Stomach (tissue), 4 donors: ENCODE measurements at regions not wholly inside any gene's neighbourhood (a gene's known extent, or its start where the extent isn't known, plus 50 kb on each side); places are given as distances from the start of the nearest gene placed in this dataset.

ENCODE experiments used
- POLR2A ChIP-seq, 4 donors: fragments of 450-650 bp; IDR thresholded peaks; one replicate each; pipeline ENCODE4 v1.6.1; 2016; ENCODE audit warnings: antibody characterized with exemption in 4 of 4, control low read depth in 2 of 4, mild to moderate bottlenecking in 1 of 4, moderate library complexity in 1 of 4
- TF ChIP-seq, protein P1 (sequence below), 7 experiments: fragments of 450-650 bp in 4 of 7; fragments of 200-600 bp in 3 of 7; sonication (generic) in 3 of 7; IDR thresholded peaks; one replicate each; pipeline ENCODE4 v1.5.1; 2016 to 2019; ENCODE audit warnings: antibody characterized with exemption in 7 of 7, control low read depth in 2 of 7, mild to moderate bottlenecking in 1 of 7

DNA sequence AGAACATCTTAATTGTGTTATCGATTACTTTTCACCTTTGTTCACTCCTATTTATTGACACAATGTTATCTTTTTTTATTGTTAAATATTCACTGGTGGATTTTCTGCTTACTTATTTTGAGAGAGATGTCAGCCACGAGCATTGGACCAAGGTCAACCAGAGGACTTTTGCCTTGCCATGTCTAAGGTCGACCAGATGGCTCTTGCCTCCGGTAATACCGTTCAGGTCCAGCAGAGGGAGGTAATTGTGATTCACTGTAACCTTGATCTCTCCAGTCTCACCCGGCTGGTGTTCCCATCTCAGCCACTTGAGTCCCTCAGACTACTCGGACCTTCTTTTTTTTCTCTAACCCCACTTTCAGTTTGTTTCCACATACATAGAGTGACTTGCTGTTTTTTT lies 1438.1 kb downstream of the UQCRFS1 start:
- TF ChIP-seq, protein P1, sequence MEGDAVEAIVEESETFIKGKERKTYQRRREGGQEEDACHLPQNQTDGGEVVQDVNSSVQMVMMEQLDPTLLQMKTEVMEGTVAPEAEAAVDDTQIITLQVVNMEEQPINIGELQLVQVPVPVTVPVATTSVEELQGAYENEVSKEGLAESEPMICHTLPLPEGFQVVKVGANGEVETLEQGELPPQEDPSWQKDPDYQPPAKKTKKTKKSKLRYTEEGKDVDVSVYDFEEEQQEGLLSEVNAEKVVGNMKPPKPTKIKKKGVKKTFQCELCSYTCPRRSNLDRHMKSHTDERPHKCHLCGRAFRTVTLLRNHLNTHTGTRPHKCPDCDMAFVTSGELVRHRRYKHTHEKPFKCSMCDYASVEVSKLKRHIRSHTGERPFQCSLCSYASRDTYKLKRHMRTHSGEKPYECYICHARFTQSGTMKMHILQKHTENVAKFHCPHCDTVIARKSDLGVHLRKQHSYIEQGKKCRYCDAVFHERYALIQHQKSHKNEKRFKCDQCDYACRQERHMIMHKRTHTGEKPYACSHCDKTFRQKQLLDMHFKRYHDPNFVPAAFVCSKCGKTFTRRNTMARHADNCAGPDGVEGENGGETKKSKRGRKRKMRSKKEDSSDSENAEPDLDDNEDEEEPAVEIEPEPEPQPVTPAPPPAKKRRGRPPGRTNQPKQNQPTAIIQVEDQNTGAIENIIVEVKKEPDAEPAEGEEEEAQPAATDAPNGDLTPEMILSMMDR (IDR thresholded peaks at IDR 0.05) = no peak
- no peak for TF ChIP-seq POLR2A (IDR thresholded peaks at IDR 0.05)
